ENCODE measurements at regions not wholly inside any gene's neighbourhood (a gene's known extent, or its start where the extent isn't known, plus 50 kb on each side); places are given as distances from the start of the nearest gene placed in this dataset.

DNA sequence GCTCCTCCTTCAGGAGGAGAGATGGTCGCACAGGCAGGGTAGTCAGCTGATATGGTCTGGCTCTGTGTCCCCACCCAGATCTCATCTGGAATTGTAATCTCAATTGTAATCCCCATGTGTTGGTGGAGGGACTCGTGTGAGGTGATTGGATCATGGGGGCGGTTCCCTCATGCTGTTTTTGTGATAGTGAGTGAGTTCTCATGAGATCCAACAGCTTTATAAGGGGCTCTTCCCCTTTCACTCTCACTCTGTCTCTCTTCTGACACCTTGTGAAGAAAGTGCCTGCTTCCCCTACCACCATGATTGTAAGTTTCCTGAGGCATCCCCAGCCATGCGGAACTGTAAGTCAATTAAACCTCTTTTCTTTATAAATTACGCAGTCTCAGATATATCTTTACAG is 218.9 kb upstream of the TMTC1 start:
- no peak overlapping the region for H3K27ac ChIP-seq (ENCODE audit: low read depth in 1 of 2, low read length in 2 of 2)
- H3K9ac ChIP-seq (ENCODE audit: insufficient read depth, low read length, poor library complexity, severe bottlenecking), result no peak overlapping the region
- H3K4me3 Mint-ChIP-seq, result no peak overlapping the region
- H3K4me3 ChIP-seq (replicated peaks in 1 of 3; ENCODE audit: low read depth in 2 of 3, low read length in 3 of 3), result no peak overlapping the region
- H3K27me3 ChIP-seq (ENCODE audit: control insufficient read depth in 2 of 2, insufficient read depth in 2 of 2, low read length in 2 of 2), result no peaks in the 10 kb centered on the region
- H3K4me2 ChIP-seq (replicated peaks; ENCODE audit: extremely low read depth, low read length, poor library complexity, severe bottlenecking), result no peak overlapping the region
- no peak overlapping the region for H2AFZ ChIP-seq (ENCODE audit: insufficient read depth, low read depth, low read length, poor library complexity, severe bottlenecking)
- no peaks in the 10 kb centered on the region for H3K79me2 ChIP-seq (ENCODE audit: insufficient read depth, low read length)
- peaks cover 0 to 5% (median 1%) of the 10 kb centered on the region in 7 donors for H3K9me3 Mint-ChIP-seq
- no peaks in the 10 kb centered on the region for H4K20me1 ChIP-seq (ENCODE audit: insufficient read depth, low read length)
- intact Hi-C loops (cut with micrococcal nuclease), result no loop called here
- DNase-seq, result no peak
- H3K36me3 Mint-ChIP-seq, result no peaks in the 10 kb centered on the region
- 92% methylated on average over 2 of the region's 5 CpGs for WGBS (ENCODE audit: insufficient coverage)
- no peak overlapping the region for H3K27ac Mint-ChIP-seq
- TF ChIP-seq, protein P1, sequence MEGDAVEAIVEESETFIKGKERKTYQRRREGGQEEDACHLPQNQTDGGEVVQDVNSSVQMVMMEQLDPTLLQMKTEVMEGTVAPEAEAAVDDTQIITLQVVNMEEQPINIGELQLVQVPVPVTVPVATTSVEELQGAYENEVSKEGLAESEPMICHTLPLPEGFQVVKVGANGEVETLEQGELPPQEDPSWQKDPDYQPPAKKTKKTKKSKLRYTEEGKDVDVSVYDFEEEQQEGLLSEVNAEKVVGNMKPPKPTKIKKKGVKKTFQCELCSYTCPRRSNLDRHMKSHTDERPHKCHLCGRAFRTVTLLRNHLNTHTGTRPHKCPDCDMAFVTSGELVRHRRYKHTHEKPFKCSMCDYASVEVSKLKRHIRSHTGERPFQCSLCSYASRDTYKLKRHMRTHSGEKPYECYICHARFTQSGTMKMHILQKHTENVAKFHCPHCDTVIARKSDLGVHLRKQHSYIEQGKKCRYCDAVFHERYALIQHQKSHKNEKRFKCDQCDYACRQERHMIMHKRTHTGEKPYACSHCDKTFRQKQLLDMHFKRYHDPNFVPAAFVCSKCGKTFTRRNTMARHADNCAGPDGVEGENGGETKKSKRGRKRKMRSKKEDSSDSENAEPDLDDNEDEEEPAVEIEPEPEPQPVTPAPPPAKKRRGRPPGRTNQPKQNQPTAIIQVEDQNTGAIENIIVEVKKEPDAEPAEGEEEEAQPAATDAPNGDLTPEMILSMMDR (IDR thresholded peaks at IDR 0.05), result no peak
- H3K9me3 ChIP-seq (replicated peaks in 1 of 2; ENCODE audit: control insufficient read depth in 1 of 2, insufficient read depth in 1 of 2, low read length in 2 of 2), result no peaks in the 10 kb centered on the region
- H3K4me1 Mint-ChIP-seq, result no peaks in the 10 kb centered on the region
- H3K4me1 ChIP-seq (ENCODE audit: control insufficient read depth in 1 of 2, insufficient read depth in 2 of 2, low read length in 2 of 2), result no peaks in the 10 kb centered on the region
- no peaks in the 10 kb centered on the region for H3K36me3 ChIP-seq (replicated peaks in 1 of 2; ENCODE audit: control insufficient read depth in 1 of 2, insufficient read depth in 2 of 2, low read length in 2 of 2)
- H3K27me3 Mint-ChIP-seq (ENCODE audit: low read depth in 3 of 3), result peaks cover 0 to 2% (median 0%) of the 10 kb centered on the region in 3 donors

DNA sequence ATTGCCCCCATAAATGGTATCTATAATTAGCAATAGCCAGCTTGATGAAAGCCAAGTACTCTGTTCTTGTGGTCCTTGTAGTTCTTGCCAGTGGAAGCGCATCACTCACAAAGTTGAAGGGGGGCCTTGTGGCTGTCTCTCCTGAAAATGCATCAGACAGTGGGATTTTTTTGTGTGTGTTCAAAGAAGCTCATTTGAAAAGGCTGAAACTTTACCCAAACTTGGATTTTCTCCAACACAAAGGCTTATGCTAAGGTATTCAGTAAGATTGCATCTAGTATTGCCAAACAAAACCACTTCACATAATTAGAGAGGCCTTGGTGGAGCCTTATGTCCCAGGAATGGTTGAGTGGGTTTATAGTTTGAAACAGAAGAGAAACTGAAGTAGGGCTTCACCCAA is 216.7 kb upstream of the TMTC1 start:
- Histone ChIP-seq H3K27ac (ENCODE audit: low read depth in 1 of 2, low read length in 2 of 2) (no peak overlapping the region), H4K20me1 (ENCODE audit: insufficient read depth, low read length) (no peaks in the 10 kb centered on the region), H3K4me3 (replicated peaks in 1 of 3; ENCODE audit: low read depth in 2 of 3, low read length in 3 of 3) (no peak overlapping the region), H3K9ac (ENCODE audit: insufficient read depth, low read length, poor library complexity, severe bottlenecking) (no peak overlapping the region), H3K79me2 (ENCODE audit: insufficient read depth, low read length) (no peaks in the 10 kb centered on the region), H3K27me3 (ENCODE audit: control insufficient read depth in 2 of 2, insufficient read depth in 2 of 2, low read length in 2 of 2) (no peaks in the 10 kb centered on the region), H3K4me2 (replicated peaks; ENCODE audit: extremely low read depth, low read length, poor library complexity, severe bottlenecking) (no peak overlapping the region), H3K9me3 (replicated peaks in 1 of 2; ENCODE audit: control insufficient read depth in 1 of 2, insufficient read depth in 1 of 2, low read length in 2 of 2) (no peaks in the 10 kb centered on the region), H3K36me3 (replicated peaks in 1 of 2; ENCODE audit: control insufficient read depth in 1 of 2, insufficient read depth in 2 of 2, low read length in 2 of 2) (no peaks in the 10 kb centered on the region), H3K4me1 (ENCODE audit: control insufficient read depth in 1 of 2, insufficient read depth in 2 of 2, low read length in 2 of 2) (no peaks in the 10 kb centered on the region), H2AFZ (ENCODE audit: insufficient read depth, low read depth, low read length, poor library complexity, severe bottlenecking) (no peak overlapping the region)
- Mint-ChIP-seq H3K27me3 (ENCODE audit: low read depth in 3 of 3) (peaks cover 0 to 2% (median 0%) of the 10 kb centered on the region in 3 donors), H3K9me3 (peaks cover 0 to 3% (median 0%) of the 10 kb centered on the region in 7 donors), H3K4me1 (no peaks in the 10 kb centered on the region), H3K36me3 (no peaks in the 10 kb centered on the region), H3K27ac (no peak overlapping the region), H3K4me3 (no peak overlapping the region)
- TF ChIP-seq, protein P1 (IDR thresholded peaks at IDR 0.05), result no peak
- no peak for DNase-seq
- WGBS (ENCODE audit: insufficient coverage), result no CpG with 5 or more reads among the region's 1 CpG
- intact Hi-C loops (cut with micrococcal nuclease), result no loop called here
